ENCODE measurements at regions not wholly inside any gene's neighbourhood (a gene's known extent, or its start where the extent isn't known, plus 50 kb on each side); places are given as distances from the start of the nearest gene placed in this dataset.
"Not testable (repeated sequence)": the region's sequence is repeated elsewhere in the genome, so short reads cannot be mapped to it uniquely, and the experiment has no call there.

- Mint-ChIP-seq H3K27ac (no peak overlapping the region), H3K4me3 (no peak overlapping the region), H3K36me3 (ENCODE audit: low read depth) (no peaks in the 10 kb centered on the region), H3K9me3 (peaks cover 13% of the 10 kb centered on the region), H3K27me3 (no peaks in the 10 kb centered on the region), H3K4me1 (no peaks in the 10 kb centered on the region)
- no peak for ATAC-seq
- no peak for DNase-seq
These were observed 893.7 kb downstream of the TYW1 start for GRCh38 chr7:67890316-67890715.

GRCh38 chr7:67894746-67895145 is 898.1 kb downstream of the TYW1 start:
- DNase-seq (no peak), ATAC-seq (no peak)
- Mint-ChIP-seq H3K27me3 (no peaks in the 10 kb centered on the region), H3K9me3 (peaks cover 18% of the 10 kb centered on the region), H3K4me1 (no peaks in the 10 kb centered on the region), H3K36me3 (ENCODE audit: low read depth) (no peaks in the 10 kb centered on the region), H3K4me3 (no peak overlapping the region), H3K27ac (no peak overlapping the region)

DNA sequence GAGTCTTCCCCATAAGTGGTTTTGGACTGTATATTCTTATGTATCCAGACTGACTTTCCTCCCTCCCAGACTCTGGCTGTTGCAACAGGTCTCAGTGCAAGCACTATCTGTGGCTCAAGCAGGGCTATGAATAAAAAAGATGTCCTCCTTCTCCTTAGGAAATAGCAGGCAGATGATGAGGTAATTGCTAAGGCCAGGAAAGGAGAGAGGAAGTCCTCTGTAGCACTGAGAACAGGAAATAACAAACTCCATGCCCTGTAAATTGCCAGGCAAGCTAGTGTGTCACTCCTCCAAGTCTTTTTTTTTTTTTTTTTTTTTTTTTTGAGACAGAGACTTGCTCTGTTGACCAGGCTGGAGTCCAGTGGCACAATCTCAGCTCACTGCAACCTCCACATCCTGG is 900.1 kb downstream of the TYW1 start:
- Mint-ChIP-seq H3K4me1 (no peaks in the 10 kb centered on the region), H3K4me3 (no peak overlapping the region), H3K36me3 (ENCODE audit: low read depth) (no peaks in the 10 kb centered on the region), H3K27me3 (no peaks in the 10 kb centered on the region), H3K9me3 (peaks cover 21% of the 10 kb centered on the region), H3K27ac (no peak overlapping the region)
- no peak for ATAC-seq
- no peak for DNase-seq

- Mint-ChIP-seq H3K4me1 (no peaks in the 10 kb centered on the region), H3K27me3 (no peaks in the 10 kb centered on the region), H3K9me3 (peaks cover 26% of the 10 kb centered on the region), H3K27ac (no peak overlapping the region), H3K4me3 (no peak overlapping the region), H3K36me3 (ENCODE audit: low read depth) (no peaks in the 10 kb centered on the region)
- no peak for ATAC-seq
- DNase-seq: no peak
These were observed 903.8 kb downstream of the TYW1 start for GRCh38 chr7:67900456-67900855.

DNA sequence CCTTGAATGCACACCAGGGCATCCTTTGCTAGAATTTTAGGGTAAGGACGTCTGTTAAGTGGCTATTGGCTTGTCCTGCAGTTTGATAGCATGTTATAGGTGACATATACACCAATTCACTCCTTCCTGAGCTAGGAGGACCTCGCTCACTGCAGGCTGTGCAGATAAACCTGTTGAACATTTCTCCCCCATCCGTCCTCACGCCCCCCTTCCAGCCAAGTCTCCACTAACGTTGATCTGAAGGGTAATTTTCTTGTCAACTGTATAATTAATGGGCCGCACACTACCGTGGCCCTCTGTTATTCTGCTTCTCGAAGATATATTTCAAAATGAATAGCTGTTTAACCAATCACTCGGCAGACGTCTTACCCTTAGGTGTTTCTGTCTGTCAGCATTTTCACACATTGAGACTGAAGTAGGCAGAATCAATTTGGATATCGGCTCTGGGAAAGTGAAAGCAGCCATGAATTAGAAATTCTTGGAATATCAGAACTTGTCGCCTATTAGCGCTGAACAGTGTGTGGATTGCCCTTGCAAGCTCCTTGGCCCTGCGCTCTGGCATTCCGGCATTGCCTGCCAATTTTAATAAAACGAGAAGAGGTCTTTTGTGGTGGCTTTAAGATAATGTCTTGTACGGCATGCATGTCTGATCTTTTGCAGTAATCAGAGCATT is 905.3 kb downstream of the TYW1 start:
- no peak overlapping the region for H3K4me3 Mint-ChIP-seq
- H3K36me3 Mint-ChIP-seq (ENCODE audit: low read depth): no peaks in the 10 kb centered on the region
- no peak for DNase-seq
- H3K4me1 Mint-ChIP-seq: no peaks in the 10 kb centered on the region
- ATAC-seq: no peak
- H3K27me3 Mint-ChIP-seq: no peaks in the 10 kb centered on the region
- no peak overlapping the region for H3K27ac Mint-ChIP-seq
- peaks cover 20% of the 10 kb centered on the region for H3K9me3 Mint-ChIP-seq

DNA sequence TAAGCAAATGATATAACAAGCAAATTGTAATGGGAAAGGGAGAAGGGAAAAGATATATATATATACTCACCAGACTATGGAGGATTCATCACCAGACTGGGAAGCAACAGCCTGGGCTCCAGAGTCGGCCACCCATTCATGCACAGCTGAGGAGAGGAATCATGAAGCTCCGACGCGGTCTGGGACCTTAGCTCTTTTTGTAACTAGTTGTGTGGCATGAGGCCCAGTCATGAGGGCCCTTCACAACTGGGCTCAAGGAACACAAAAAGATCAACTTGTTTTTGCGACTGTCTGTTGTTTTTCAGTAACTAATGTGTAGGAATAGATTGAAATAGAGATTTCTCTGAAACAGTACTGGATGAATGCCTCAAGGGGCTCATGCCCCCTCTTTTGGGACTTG is 911.2 kb downstream of the TYW1 start:
- Mint-ChIP-seq H3K36me3 (ENCODE audit: low read depth) (no peaks in the 10 kb centered on the region), H3K27ac (no peak overlapping the region), H3K4me3 (no peak overlapping the region), H3K27me3 (no peaks in the 10 kb centered on the region), H3K9me3 (peaks cover 6% of the 10 kb centered on the region), H3K4me1 (no peaks in the 10 kb centered on the region)
- DNase-seq (no peak), ATAC-seq (no peak)

DNA sequence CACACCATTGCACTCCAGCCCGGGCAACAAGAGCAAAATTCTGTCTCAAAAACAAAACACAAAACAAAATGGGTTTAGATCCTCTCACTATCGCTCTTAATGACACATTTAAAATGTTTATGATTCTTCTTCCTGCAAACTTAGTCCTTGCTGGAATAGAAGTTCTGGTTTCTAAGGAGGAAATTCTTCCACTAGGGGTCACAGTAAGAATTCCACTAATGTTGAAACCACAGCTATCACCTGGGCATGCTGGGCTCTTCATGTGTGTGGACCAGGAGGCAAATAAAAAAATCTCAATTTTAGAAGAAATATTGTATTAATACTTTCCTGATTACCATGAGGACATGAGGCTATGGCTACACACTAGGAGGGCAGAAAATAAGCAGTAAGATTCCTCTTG is 915.8 kb downstream of the TYW1 start:
- ATAC-seq (no peak), DNase-seq (no peak)
- peaks cover 20% of the 10 kb centered on the region for H3K9me3 Mint-ChIP-seq
- H3K4me1 Mint-ChIP-seq: no peaks in the 10 kb centered on the region
- no peak overlapping the region for H3K4me3 Mint-ChIP-seq
- H3K36me3 Mint-ChIP-seq (ENCODE audit: low read depth): peaks cover 3% of the 10 kb centered on the region
- no peaks in the 10 kb centered on the region for H3K27me3 Mint-ChIP-seq
- H3K27ac Mint-ChIP-seq: no peak overlapping the region

GRCh38 chr7:67913604-67914003 is 917.0 kb downstream of the TYW1 start:
- H3K27ac Mint-ChIP-seq: no peak overlapping the region
- no peaks in the 10 kb centered on the region for H3K27me3 Mint-ChIP-seq
- no peak for DNase-seq
- H3K4me3 Mint-ChIP-seq: no peak overlapping the region
- peaks cover 4% of the 10 kb centered on the region for H3K36me3 Mint-ChIP-seq (ENCODE audit: low read depth)
- peaks cover 3% of the 10 kb centered on the region for H3K4me1 Mint-ChIP-seq
- H3K9me3 Mint-ChIP-seq: peaks cover 27% of the 10 kb centered on the region
- ATAC-seq: no peak

GRCh38 chr7:67916111-67916510 is 919.5 kb downstream of the TYW1 start:
- not testable (repeated sequence) for ATAC-seq, DNase-seq

DNA sequence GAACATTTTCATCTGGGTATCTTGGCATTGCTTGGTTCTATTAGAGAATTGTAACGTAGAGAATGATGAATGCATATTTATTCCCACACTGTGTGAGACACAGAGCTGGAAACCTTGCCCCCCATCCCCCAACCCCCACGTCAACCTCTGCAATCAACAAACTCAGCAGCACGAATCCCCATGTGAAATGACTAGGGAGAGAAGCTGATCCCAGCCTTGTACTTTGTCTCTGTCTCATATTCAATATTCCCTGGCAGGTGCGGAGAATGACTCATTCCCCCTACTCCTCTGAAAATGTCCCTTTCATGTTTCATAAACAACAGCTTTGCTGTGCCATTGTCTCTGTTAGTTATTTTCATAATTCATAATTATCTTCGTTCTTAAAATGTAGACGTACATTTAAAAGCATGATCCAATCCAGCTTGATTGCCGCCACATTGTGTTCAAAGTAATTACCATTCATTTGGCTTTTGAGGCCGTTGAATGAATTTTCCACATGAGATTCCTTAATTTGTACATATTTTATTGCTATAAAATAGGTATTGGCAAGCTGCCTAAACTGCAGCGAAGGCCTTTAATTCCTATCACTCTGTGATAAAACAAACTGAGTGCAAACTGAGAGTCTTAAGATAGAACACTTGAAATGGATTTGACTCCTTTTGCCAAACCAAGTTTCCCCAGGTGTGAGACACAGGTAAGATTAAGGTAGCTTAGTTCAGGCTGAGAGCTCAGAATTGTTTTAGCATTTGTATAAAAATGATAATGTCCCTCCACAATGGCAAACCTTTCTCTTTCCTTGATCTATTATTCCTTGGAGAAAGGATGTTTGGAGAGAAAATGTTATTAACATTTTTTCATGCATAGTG is 920.2 kb downstream of the TYW1 start:
- Mint-ChIP-seq H3K36me3 (ENCODE audit: low read depth) (peaks cover 4% of the 10 kb centered on the region), H3K9me3 (peaks cover 36% of the 10 kb centered on the region), H3K4me1 (peaks cover 3% of the 10 kb centered on the region), H3K4me3 (no peak overlapping the region), H3K27ac (no peak overlapping the region), H3K27me3 (no peaks in the 10 kb centered on the region)
- no peak for DNase-seq
- no peak for ATAC-seq

More at GRCh38 chr7:67916111-67916510, 919.5 kb downstream of the TYW1 start:
- not testable (repeated sequence) for H3K4me1 Mint-ChIP-seq; H3K4me3 Mint-ChIP-seq; H3K36me3 Mint-ChIP-seq (ENCODE audit: low read depth); H3K27me3 Mint-ChIP-seq; H3K27ac Mint-ChIP-seq
- H3K9me3 Mint-ChIP-seq: peaks cover 30% of the 10 kb centered on the region

DNA sequence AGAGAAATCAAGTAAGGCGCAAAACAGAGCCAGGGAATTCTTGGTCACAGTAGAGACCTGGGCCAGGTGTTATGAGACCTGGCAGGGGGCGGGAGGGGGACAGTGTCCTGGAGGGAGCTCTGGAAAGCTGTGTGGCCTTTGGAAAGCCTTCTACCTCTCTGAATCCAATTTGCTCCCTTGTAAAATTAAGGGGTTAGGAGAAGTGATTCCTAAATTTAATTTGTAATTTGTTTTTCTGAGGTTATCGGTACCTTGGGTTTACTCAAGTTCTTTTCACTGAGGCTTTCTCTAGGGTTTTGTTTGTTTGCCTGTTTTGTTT is 920.8 kb downstream of the TYW1 start:
- H3K36me3 Mint-ChIP-seq (ENCODE audit: low read depth): peaks cover 4% of the 10 kb centered on the region
- H3K4me3 Mint-ChIP-seq: no peak overlapping the region
- ATAC-seq (no peak), DNase-seq (no peak)
- H3K27me3 Mint-ChIP-seq: no peaks in the 10 kb centered on the region
- H3K27ac Mint-ChIP-seq: no peak overlapping the region
- peaks cover 3% of the 10 kb centered on the region for H3K4me1 Mint-ChIP-seq
- H3K9me3 Mint-ChIP-seq: peaks cover 36% of the 10 kb centered on the region

GRCh38 chr7:67918158-67918557 is 921.5 kb downstream of the TYW1 start:
- ATAC-seq: no peak
- peak; percentile 1 for DNase-seq
- Mint-ChIP-seq H3K36me3 (ENCODE audit: low read depth) (peaks cover 4% of the 10 kb centered on the region), H3K4me3 (no peak overlapping the region), H3K27ac (no peak overlapping the region), H3K9me3 (peaks cover 36% of the 10 kb centered on the region), H3K27me3 (no peaks in the 10 kb centered on the region), H3K4me1 (peaks cover 3% of the 10 kb centered on the region)

DNA sequence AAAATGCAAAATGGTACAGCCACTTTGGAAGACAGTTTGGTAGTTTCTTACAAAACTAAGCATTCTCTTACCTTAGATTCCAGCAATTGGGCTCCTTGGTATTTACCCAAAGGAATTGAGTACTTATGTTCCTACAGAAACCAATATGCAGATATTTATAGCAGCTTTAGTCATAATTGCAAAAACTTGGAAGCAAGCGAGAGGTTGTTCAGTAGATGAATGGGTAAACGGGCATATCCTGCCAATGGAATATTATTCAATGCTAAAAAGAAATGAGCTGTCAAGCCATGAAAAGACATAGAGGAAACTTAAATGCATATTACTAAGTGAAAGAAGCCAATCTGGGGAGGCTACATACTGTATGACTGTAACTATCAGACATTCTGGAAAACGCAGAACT is 926.7 kb downstream of the TYW1 start:
- Mint-ChIP-seq H3K4me1 (peaks cover under 1% of the 10 kb centered on the region), H3K9me3 (peaks cover 24% of the 10 kb centered on the region), H3K4me3 (no peak overlapping the region), H3K27ac (no peak overlapping the region), H3K36me3 (ENCODE audit: low read depth) (no peaks in the 10 kb centered on the region), H3K27me3 (no peaks in the 10 kb centered on the region)
- DNase-seq (no peak), ATAC-seq (no peak)

- H3K27me3 Mint-ChIP-seq: no peaks in the 10 kb centered on the region
- no peaks in the 10 kb centered on the region for H3K36me3 Mint-ChIP-seq (ENCODE audit: low read depth)
- no peak for ATAC-seq
- no peak overlapping the region for H3K27ac Mint-ChIP-seq
- no peak for DNase-seq
- H3K4me1 Mint-ChIP-seq: no peaks in the 10 kb centered on the region
- no peak overlapping the region for H3K4me3 Mint-ChIP-seq
- H3K9me3 Mint-ChIP-seq: peaks cover 15% of the 10 kb centered on the region
These were observed 931.5 kb downstream of the TYW1 start for GRCh38 chr7:67928141-67928540.

GRCh38 chr7:67936447-67936846 is 939.8 kb downstream of the TYW1 start:
- H3K27ac Mint-ChIP-seq; DNase-seq; H3K4me3 Mint-ChIP-seq; H3K36me3 Mint-ChIP-seq (ENCODE audit: low read depth); ATAC-seq; H3K27me3 Mint-ChIP-seq; H3K4me1 Mint-ChIP-seq: not testable (repeated sequence)
- H3K9me3 Mint-ChIP-seq: peaks cover 11% of the 10 kb centered on the region
